ENCODE measurements at regions not wholly inside any gene's neighbourhood (a gene's known extent, or its start where the extent isn't known, plus 50 kb on each side); places are given as distances from the start of the nearest gene placed in this dataset.

- no peak for TF ChIP-seq ZNF609 (CRISPR knock-in tag; IDR thresholded peaks at IDR 0.05; ENCODE audit: borderline replicate concordance)
- no peak for TF ChIP-seq ZNF318 (IDR thresholded peaks at IDR 0.05; ENCODE audit: borderline replicate concordance in 1 of 2, low read depth in 1 of 2)
- no peak for TF ChIP-seq THAP12 (CRISPR knock-in tag; IDR thresholded peaks at IDR 0.05)
- TF ChIP-seq ZC3H4 (CRISPR knock-in tag; IDR thresholded peaks at IDR 0.05; ENCODE audit: borderline replicate concordance) = no peak
- TF ChIP-seq SRSF9 (IDR thresholded peaks at IDR 0.05; ENCODE audit: borderline replicate concordance, low read depth, low read length) = no peak
- no peak for TF ChIP-seq E2F3 (CRISPR knock-in tag; IDR thresholded peaks at IDR 0.05)
- no peak for TF ChIP-seq NFYB (IDR thresholded peaks at IDR 0.05; ENCODE audit: extremely low read depth, insufficient read length)
These were observed 162.6 kb upstream of the FN1 start (continued) for GRCh38 chr2:215598376-215598975.
